SU-DHL-6 (cell line): ENCODE measurements at regions not wholly inside any gene's neighbourhood (a gene's known extent, or its start where the extent isn't known, plus 50 kb on each side); places are given as distances from the start of the nearest gene placed in this dataset.

Experiments used
- CTCF ChIP-seq: fragments of 200-600 bp; sonication (generic); IDR thresholded peaks from one replicate; pipeline ENCODE4 v1.5.1; 2017; ENCODE audit warnings: antibody characterized with exemption, mild to moderate bottlenecking, low read length, moderate library complexity; ENCODE audit not compliant: insufficient read depth, poor library complexity, severe bottlenecking
- EZH2phosphoT487 ChIP-seq: fragments of 200-600 bp; sonication (generic), shearing (Covaris generic); conservative IDR thresholded peaks from 2 replicates; pipeline ENCODE4 v1.6.1; 2018; ENCODE audit warnings: mild to moderate bottlenecking, antibody characterized with exemption, low read length, moderate library complexity, mixed read lengths

- TF ChIP-seq CTCF (no peak), EZH2phosphoT487 (no peak)
These were observed 133.3 kb upstream of the TPM1 start for GRCh38 chr15:62909257-62909656.
